Sigmoid colon (tissue), 4 donors: ENCODE measurements at regions not wholly inside any gene's neighbourhood (a gene's known extent, or its start where the extent isn't known, plus 50 kb on each side); places are given as distances from the start of the nearest gene placed in this dataset.

Source experiments
- CTCF ChIP-seq, 4 experiments: fragments of 450-650 bp in 3 of 4; fragments of 200-600 bp in 1 of 4; IDR thresholded peaks; one replicate each; pipeline ENCODE4 v1.5.1; 2016 to 2019; ENCODE audit warnings: antibody characterized with exemption in 4 of 4, mild to moderate bottlenecking in 3 of 4, moderate library complexity in 2 of 4
- EP300 ChIP-seq, 4 donors: sonication (generic); formaldehyde crosslinking; IDR thresholded peaks; one replicate each; pipeline ENCODE4 v1.6.1; 2017; ENCODE audit warnings: antibody characterized with exemption in 4 of 4
- POLR2AphosphoS5 ChIP-seq, 4 donors: sonication (generic); formaldehyde crosslinking; IDR thresholded peaks; one replicate each; pipeline ENCODE4 v1.6.1; 2017; ENCODE audit warnings: antibody characterized with exemption in 4 of 4

GRCh38 chr4:182093431-182093831, 149.8 kb upstream of the TENM3 start:
- TF ChIP-seq CTCF (IDR thresholded peaks at IDR 0.05) = no peak
- TF ChIP-seq EP300 (IDR thresholded peaks at IDR 0.05) = no peak
- TF ChIP-seq POLR2AphosphoS5 (IDR thresholded peaks at IDR 0.05) = no peak
